ENCODE measurements at regions not wholly inside any gene's neighbourhood (a gene's known extent, or its start where the extent isn't known, plus 50 kb on each side); places are given as distances from the start of the nearest gene placed in this dataset.

DNA sequence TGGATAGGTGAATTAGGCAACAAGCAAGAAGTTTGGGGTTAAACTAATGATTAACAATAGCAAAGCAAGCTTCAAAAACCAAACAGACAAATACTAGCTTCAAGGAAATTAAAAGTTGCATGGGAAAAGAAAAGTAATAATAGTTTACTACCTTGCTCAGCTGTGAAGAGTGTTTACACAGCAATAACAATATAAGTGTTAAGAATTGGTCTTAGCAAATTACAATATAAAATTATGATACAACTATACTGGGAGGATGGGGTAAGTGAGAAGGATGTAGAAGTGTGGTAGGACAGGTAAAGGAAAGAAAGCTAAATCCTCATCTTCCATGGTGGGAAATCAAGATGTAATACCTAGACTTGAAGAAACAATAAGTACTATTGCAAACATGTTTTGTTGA lies 137.7 kb upstream of the MAFB start:
- Histone ChIP-seq H3K4me3 (ENCODE audit: low read depth, low read length, poor library complexity, severe bottlenecking) (no peak overlapping the region), H3K9me3 (ENCODE audit: low read depth, low read length, poor library complexity, severe bottlenecking) (no peaks in the 10 kb centered on the region), H3K36me3 (ENCODE audit: insufficient read depth, low read length, poor library complexity, severe bottlenecking) (no peaks in the 10 kb centered on the region), H3K27me3 (replicated peaks; ENCODE audit: insufficient read depth, low read depth, low read length, poor library complexity) (peaks cover 84% of the 10 kb centered on the region), H3K4me1 (ENCODE audit: insufficient read depth, low read length, poor library complexity, severe bottlenecking) (no peaks in the 10 kb centered on the region), H3K27ac (ENCODE audit: low read depth, low read length, poor library complexity, severe bottlenecking) (no peak overlapping the region)
- BruUV-seq (replicated peaks), result no TSS peak
- TF ChIP-seq, protein P1, sequence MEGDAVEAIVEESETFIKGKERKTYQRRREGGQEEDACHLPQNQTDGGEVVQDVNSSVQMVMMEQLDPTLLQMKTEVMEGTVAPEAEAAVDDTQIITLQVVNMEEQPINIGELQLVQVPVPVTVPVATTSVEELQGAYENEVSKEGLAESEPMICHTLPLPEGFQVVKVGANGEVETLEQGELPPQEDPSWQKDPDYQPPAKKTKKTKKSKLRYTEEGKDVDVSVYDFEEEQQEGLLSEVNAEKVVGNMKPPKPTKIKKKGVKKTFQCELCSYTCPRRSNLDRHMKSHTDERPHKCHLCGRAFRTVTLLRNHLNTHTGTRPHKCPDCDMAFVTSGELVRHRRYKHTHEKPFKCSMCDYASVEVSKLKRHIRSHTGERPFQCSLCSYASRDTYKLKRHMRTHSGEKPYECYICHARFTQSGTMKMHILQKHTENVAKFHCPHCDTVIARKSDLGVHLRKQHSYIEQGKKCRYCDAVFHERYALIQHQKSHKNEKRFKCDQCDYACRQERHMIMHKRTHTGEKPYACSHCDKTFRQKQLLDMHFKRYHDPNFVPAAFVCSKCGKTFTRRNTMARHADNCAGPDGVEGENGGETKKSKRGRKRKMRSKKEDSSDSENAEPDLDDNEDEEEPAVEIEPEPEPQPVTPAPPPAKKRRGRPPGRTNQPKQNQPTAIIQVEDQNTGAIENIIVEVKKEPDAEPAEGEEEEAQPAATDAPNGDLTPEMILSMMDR (conservative IDR thresholded peaks at IDR 0.05; ENCODE audit: low read depth, low read length), result no peak
- TF ChIP-seq EZH2 (IDR thresholded peaks at IDR 0.05; ENCODE audit: borderline replicate concordance, low read depth, low read length, poor library complexity, severe bottlenecking), result no peak
- ChIA-PET CTCF (no interaction called here), POLR2A (ENCODE audit: low non-redundant PET) (no interaction called here)
- intact Hi-C loops (cut with micrococcal nuclease; ENCODE audit: unreplicated experiment), result no loop called here
- DNase-seq (ENCODE audit: low spot score), result no peak

DNA sequence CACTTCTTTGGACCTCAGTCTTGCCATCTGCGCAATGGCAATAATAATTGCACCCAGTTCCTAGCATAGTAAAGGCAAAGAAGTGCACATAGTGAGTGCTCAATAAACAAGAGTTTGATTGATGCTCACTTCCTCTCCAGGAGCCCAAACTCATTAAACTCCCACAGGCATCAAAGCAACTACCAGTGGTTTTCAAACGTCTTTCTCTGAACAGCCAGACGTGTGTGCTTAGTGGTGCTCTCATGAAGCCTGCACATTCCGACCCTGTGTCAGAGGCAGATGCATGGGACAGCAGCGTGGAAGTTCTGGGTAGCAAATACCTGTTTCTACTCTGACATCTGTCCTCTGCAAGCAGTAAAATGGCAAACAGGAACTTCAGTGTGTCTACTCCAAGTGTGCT lies 146.3 kb upstream of the MAFB start:
- TF ChIP-seq EZH2 (IDR thresholded peaks at IDR 0.05; ENCODE audit: borderline replicate concordance, low read depth, low read length, poor library complexity, severe bottlenecking), result no peak
- TF ChIP-seq, protein P1 (conservative IDR thresholded peaks at IDR 0.05; ENCODE audit: low read depth, low read length), result no peak

DNA sequence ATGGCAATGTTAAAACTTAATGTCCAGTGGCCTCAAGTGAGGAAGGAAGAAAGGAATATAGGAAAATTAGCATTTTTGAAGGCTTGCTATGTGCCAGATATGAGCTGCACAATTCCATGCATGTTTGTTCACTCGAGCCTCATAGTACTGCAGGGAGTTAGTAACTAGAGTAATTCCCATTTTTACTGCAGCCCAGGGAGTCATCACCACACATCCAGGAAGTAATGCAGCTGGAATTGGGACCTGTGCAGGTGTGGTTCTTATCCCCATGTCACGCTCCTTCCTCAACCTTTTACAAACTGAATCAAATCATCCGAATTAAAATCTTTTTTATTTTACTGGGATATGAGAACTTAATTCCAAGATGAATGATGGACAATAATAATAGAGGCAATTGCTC lies 149.5 kb upstream of the MAFB start:
- H3K27ac ChIP-seq (ENCODE audit: low read depth, low read length, poor library complexity, severe bottlenecking), result no peak overlapping the region
- H3K9me3 ChIP-seq (ENCODE audit: low read depth, low read length, poor library complexity, severe bottlenecking), result no peaks in the 10 kb centered on the region
- no peak overlapping the region for H3K4me3 ChIP-seq (ENCODE audit: low read depth, low read length, poor library complexity, severe bottlenecking)
- DNase-seq (ENCODE audit: low spot score), result no peak
- peaks cover 95% of the 10 kb centered on the region for H3K27me3 ChIP-seq (replicated peaks; ENCODE audit: insufficient read depth, low read depth, low read length, poor library complexity)
- peaks cover 1% of the 10 kb centered on the region for H3K4me1 ChIP-seq (ENCODE audit: insufficient read depth, low read length, poor library complexity, severe bottlenecking)
- ChIA-PET POLR2A (ENCODE audit: low non-redundant PET) (no interaction called here), CTCF (no interaction called here)
- no TSS peak for BruUV-seq (replicated peaks)
- no peak for TF ChIP-seq EZH2 (IDR thresholded peaks at IDR 0.05; ENCODE audit: borderline replicate concordance, low read depth, low read length, poor library complexity, severe bottlenecking)
- TF ChIP-seq, protein P1 (conservative IDR thresholded peaks at IDR 0.05; ENCODE audit: low read depth, low read length), result no peak
- intact Hi-C loops (cut with micrococcal nuclease; ENCODE audit: unreplicated experiment), result no loop called here
- H3K36me3 ChIP-seq (ENCODE audit: insufficient read depth, low read length, poor library complexity, severe bottlenecking), result no peaks in the 10 kb centered on the region

More for the DNA sequence above, 146.3 kb upstream of the MAFB start:
- H3K9me3 ChIP-seq (ENCODE audit: low read depth, low read length, poor library complexity, severe bottlenecking), result no peaks in the 10 kb centered on the region
- POLR2A ChIA-PET (ENCODE audit: low non-redundant PET), result no interaction called here
- H3K27ac ChIP-seq (ENCODE audit: low read depth, low read length, poor library complexity, severe bottlenecking), result no peak overlapping the region
- no peak for DNase-seq (ENCODE audit: low spot score)
- H3K36me3 ChIP-seq (ENCODE audit: insufficient read depth, low read length, poor library complexity, severe bottlenecking), result no peaks in the 10 kb centered on the region
- no peaks in the 10 kb centered on the region for H3K4me1 ChIP-seq (ENCODE audit: insufficient read depth, low read length, poor library complexity, severe bottlenecking)
- H3K4me3 ChIP-seq (ENCODE audit: low read depth, low read length, poor library complexity, severe bottlenecking), result no peak overlapping the region
- intact Hi-C loops (cut with micrococcal nuclease; ENCODE audit: unreplicated experiment), result no loop called here
- H3K27me3 ChIP-seq (replicated peaks; ENCODE audit: insufficient read depth, low read depth, low read length, poor library complexity), result peaks cover 93% of the 10 kb centered on the region
- no TSS peak for BruUV-seq (replicated peaks)
- CTCF ChIA-PET, result no interaction called here

Measured in A673 (cell line).